ENCODE measurements at regions not wholly inside any gene's neighbourhood (a gene's known extent, or its start where the extent isn't known, plus 50 kb on each side); places are given as distances from the start of the nearest gene placed in this dataset.

GRCh38 chr5:58284886-58285285 is 175.0 kb downstream of the PLK2 start:
- no peak for TF ChIP-seq CTCF (IDR thresholded peaks at IDR 0.05; ENCODE audit: low read length)
- TF ChIP-seq EZH2phosphoT487 (IDR thresholded peaks at IDR 0.05; ENCODE audit: low read length): no peak

All from MM.1S (cell line).